ENCODE measurements at regions not wholly inside any gene's neighbourhood (a gene's known extent, or its start where the extent isn't known, plus 50 kb on each side); places are given as distances from the start of the nearest gene placed in this dataset.

GRCh38 chr2:10981451-10981850, 69.7 kb downstream of the KCNF1 start:
- TF ChIP-seq CTCF (IDR thresholded peaks at IDR 0.05) (no peak), POLR2A (IDR thresholded peaks at IDR 0.05) (no peak)

Data from uterus (tissue), 2 donors.